Stimulated activated CD8-positive, alpha-beta memory T cell treated with anti-CD3 and anti-CD28 coated beads, Interleukin-15, amount 100 ng/mL, for 48 hours (primary cell): ENCODE measurements at regions not wholly inside any gene's neighbourhood (a gene's known extent, or its start where the extent isn't known, plus 50 kb on each side); places are given as distances from the start of the nearest gene placed in this dataset.
A peak's percentile ranks its signal among the peaks of the same experiment; 100 is the strongest.

Experiments used
- DNase-seq, 2 donors: peaks; one replicate each; pipeline ENCODE4 v3.0.0-alpha.2; 2020; ENCODE audit warnings: low read depth in 2 of 2

- no peak for DNase-seq
Measured at GRCh38 chr10:83663918-83664317, 475.4 kb upstream of the GHITM start.

DNA sequence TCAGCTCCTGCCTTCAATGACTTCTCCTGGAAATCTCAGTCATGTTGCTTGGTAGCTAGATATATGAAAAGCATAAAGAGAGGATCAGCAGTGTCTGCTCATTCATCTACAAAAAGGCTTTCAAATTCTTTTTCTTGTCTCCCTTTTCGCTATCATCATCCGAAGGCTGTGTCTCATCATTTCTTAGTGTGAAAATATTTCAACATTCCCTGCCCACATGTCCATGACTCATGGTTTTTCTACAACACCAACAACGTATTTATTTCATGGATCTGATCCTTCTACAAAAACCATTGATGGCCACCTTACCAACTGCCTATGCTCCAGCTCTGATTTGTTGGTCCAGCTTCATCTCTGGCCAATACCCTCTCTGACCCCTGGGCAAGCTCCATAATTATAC, 472.5 kb upstream of the GHITM start:
- DNase-seq, result no peak

- DNase-seq, result no peak
Measured at GRCh38 chr10:83667594-83667993, 471.7 kb upstream of the GHITM start.

DNA sequence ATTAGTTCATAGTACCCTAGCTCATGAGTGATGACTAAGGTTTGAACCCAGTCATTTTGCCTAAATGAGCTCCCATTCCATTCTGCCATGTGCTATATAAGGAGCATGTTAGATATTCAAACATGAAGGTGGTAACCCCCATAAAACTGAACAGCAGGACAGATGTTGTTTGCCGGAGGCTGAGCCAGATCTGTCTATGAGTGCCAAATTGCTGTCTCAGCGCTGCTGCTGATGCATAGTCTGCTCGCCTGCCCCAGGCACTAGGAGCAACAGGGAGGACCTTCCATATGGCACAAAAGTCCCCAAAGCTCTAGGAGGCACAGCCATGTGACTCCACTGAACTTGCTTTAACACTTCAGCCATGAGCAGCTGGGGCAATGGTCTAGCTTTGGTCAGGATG, 466.0 kb upstream of the GHITM start:
- no peak for DNase-seq

GRCh38 chr10:83677795-83678194, 461.5 kb upstream of the GHITM start:
- no peak for DNase-seq

GRCh38 chr10:83678850-83679249, 460.5 kb upstream of the GHITM start:
- DNase-seq, result no peak

DNA sequence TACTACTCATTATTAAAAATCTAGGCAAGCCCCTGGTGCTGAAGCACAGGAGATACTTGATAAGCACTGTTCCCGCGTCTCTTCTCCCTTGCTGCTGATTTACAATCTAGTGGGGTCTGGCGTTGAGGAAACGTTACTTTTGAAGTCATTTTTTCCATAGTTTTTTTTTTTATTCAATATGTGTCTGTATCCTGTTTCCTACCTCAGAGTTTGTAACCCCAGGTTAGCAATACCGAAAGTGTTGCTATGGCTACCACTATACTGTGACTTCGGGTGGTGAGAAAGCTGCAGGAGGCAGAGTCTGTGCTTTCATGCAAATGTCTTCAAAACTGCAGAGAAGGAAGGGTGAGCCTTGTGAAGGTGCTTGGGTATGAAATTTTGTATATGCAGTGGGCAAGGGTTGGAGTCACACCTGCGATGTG, 458.8 kb upstream of the GHITM start:
- DNase-seq, result peak in 1 of 2 donors; percentile 23

GRCh38 chr10:83682414-83682813, 456.9 kb upstream of the GHITM start:
- DNase-seq, result no peak

- no peak for DNase-seq
Measured at GRCh38 chr10:83685458-83685857, 453.9 kb upstream of the GHITM start.

DNA sequence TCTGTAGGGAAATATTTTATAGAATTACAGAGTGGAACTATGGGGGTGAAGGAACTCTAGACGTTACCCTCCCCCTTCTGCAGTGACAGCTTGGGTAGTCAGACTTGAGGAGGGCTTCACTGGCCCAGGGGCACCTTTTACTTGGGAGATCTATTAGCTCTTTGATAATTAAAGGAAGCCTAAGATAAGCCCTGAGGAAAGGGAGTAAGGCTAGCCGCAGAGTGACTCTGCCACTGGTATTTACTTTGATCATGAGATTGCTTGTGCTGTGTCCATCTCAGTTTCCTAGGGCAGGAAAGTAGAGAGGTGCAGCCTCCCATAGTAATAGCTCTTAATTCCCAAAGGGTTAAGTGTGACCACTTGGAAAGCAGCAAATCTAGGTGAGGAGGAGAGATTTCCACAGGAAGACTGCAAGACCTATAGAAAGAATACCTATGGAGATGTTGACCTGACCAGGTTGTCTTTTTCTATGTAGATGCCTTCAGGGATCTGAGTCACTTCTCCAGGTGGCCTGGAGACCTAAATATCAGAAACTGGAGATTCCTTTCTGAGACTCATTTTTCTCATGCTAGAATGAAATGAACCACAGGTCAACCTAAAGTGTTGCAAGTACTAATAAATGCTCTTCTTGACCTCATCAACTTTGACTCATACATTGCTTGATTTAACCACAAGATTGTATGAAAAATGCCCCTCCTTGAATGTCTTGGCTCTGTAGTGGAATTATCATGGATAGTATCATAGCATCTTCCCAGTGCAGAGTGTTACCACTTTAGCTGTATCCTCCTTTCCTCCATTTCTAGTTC, 447.3 kb upstream of the GHITM start:
- DNase-seq, result no peak

- DNase-seq, result no peak
Measured at GRCh38 chr10:83698899-83699298, 440.4 kb upstream of the GHITM start.

- DNase-seq, result no peak
Measured at GRCh38 chr10:83701799-83702198, 437.5 kb upstream of the GHITM start.

DNA sequence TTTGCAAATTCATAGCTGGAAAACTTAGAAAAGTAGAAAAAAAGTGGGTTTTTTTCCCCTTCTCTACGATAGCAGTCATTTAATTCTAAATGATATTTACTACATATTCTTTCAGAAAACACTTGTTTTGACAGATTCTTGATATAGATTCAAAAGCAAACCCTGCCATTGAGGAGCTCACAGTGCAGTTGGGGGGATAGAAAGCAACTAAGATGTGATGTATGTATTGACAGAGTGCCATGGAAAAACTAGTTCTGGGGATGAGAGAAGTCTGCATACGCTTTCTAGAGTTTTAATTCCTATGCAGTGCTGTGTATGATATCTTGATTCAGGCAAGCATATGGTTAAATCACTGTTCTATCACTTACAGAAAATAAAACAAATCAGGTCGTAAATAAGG, 436.6 kb upstream of the GHITM start:
- no peak for DNase-seq

DNA sequence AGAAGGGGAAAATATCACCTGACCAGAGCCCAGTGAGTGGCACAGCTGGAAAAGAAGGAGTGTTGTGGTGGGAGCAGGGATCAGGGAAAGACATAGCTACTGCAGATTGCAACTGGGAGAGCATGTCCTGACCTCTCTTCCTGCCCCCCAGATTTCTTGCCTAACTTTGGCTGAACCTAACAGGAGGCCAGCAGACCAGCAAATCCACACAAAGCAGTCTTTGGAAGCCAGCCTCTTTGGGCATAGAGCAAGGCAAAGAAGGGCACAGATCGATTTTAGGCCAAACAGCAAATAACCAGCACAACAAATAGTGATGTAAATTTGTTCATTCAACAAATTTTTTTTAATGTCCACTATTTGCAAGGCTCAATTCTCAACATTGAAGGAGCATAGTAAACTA, 433.2 kb upstream of the GHITM start:
- DNase-seq, result no peak

DNA sequence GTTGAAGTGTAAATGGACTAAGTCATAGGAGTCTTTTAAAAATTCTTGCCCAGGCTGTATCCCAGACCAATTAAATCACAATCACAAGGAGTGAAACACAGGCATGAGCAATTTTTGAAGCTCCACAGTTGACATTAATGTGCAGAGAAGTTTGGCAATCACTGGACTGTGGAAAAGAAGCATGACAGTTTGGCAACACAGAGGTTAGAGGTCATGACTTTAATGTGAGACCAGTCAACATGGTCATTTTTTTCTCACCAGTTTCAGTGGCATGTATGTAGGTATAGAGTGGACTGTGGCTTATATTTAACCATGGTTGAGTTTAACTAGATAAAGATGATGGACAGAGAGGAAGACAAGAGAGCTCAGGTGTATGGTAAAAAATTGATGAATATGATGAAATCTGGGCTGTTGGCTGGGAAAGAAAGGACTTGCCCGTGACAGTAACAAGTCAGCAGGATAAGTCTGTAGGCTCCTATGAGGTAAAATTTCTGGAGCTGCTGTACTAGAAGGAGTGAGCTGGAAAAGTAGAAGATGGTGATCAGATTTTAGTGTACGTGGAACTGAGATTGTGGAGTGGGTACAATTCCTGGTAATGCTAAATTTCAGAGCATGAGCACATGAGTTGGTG, 432.2 kb upstream of the GHITM start:
- DNase-seq, result no peak

- DNase-seq, result no peak
Measured at GRCh38 chr10:83713423-83713822, 425.9 kb upstream of the GHITM start.

DNA sequence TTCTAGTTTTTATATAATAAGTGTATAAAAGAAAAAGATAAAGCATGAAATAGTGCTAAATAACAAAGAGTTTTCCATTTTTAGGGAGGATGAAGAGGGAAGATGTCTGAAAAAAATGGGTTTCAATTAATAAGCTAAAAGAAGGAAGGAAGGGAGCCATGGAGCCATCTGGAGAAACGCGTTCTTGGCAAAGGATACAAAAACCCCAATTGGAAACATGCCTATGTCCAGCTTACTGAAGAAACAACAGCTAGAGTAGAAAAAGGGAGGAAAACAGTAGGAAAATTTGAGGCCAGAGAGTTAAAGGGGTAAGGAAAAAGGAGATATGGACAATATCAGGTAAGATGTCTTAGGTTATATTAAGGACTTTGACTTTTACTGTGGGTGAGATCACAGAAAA, 416.2 kb upstream of the GHITM start:
- DNase-seq, result no peak

DNA sequence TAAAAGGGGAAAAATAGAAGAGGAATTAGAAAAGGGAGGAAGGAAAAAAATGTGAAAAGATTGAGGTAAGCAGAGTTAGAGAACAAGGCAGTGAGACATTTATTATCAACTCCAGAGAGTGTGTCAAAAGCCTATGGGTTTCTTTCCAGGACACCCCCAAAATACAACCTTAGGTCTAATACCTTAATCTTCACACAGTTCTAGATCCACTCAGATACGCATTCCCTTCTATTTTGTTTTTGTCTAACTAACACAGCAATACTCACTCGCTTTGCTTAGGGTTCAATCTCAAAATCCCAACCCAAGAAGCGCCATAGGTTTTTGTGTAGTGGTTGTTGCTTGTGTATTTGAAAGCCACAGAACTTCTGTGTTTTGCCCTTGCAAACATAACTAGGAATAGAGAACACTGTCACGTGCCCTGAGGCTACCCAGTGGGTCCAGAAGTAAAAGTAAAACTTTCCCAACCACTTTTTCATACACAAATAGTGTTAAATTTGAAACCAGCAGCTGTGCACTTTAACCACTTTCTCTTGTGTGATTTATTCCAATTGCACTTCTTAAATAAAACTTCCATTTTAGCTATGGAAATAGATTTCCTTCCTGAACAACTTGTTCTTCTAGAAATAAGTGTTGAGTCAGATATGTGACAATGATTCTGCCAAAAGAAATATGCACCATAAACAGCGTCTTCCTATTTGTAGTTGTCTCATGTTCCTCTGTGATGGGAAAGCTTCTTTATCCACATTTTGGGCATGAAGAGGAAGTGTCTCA, 414.7 kb upstream of the GHITM start:
- DNase-seq, result no peak

- DNase-seq, result no peak
Measured at GRCh38 chr10:83725567-83725966, 413.7 kb upstream of the GHITM start.

GRCh38 chr10:83734278-83734677, 405.0 kb upstream of the GHITM start:
- DNase-seq, result no peak

DNA sequence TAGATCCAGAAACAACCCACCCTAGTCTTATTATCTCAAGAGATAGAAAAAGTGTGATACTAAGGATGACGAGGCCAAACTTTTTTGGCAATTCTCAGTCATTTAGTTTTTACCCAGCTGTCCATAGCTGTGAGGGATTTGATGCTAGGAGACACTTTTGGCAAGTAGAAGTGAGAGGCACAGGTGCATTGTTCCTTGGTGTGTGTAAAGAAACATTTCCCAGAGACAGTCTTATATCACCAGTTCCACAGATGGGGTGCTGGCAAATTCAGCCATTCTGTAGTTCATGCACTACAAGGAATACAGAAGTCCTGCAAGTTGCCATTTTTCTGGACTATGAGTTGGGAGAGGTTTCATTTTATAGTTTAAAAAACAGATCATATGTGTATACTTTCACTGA, 403.3 kb upstream of the GHITM start:
- no peak for DNase-seq

DNA sequence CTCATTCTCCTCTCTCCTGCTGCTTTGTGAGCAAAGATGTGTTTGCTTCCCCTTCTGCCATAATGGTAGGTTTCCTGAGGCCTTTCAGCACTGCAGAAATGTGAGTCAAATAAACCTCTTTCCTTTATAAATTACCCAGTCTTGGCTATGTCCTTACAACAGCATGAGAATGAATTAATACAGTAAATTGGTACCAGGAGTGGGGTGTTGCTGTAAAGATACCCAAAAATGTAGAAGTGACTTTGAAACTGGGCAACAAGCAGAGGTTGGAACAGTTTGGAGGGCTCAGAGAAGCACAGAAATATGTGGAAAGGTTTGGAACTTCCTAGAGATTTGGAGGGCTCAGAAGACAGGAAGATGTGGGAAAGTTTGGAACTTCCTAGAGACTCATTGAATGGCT, 388.7 kb upstream of the GHITM start:
- no peak for DNase-seq

DNA sequence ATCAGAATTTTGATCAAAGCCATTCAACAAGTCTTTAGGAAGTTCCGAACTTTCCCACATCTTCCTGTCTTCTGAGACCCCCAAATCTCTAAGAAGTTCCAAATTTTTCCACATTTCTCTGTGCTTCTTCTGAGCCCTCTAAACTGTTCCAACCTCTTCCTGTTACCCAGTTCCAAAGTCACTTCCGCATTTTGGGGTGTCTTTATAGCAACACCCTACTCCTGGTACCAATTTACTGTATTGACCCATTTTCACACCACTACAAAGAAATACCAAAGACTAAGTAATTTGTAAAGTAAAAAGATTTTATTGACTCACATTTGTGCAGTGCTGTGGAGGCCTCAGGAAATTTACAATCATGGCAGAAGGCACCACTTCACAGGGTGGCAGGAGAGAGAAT, 385.8 kb upstream of the GHITM start:
- DNase-seq, result no peak
